ENCODE measurements at regions not wholly inside any gene's neighbourhood (a gene's known extent, or its start where the extent isn't known, plus 50 kb on each side); places are given as distances from the start of the nearest gene placed in this dataset.

DNA sequence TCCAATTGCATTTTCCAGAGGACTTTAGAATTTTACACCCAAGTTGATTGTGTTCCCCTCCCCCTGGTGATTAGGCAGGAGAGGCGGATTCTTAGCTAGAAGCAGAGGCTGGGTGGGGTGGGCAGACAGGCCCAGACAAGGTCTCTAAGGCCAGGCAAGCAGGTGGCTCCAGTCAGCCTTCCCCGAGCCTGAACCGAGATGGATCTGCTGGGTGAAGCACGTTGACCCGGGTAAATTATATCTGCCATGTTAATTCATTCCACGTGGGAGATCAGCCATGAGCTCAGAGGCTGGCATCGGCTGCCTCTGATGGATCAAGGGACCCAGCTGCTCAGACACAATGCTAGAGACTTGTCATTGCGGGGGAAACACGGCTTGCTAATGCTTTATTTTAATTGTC, 159.5 kb upstream of the MAFB start:
- Histone ChIP-seq H3K9me3 (ENCODE audit: low read length) (no peaks in the 10 kb centered on the region), H3K9ac (ENCODE audit: insufficient read depth, low read depth, low read length) (no peak overlapping the region), H3K36me3 (replicated peaks in 1 of 2; ENCODE audit: control insufficient read depth in 1 of 2, insufficient read depth in 2 of 2, low read length in 2 of 2) (no peaks in the 10 kb centered on the region), H3K27me3 (ENCODE audit: control insufficient read depth in 1 of 2, insufficient read depth in 2 of 2, low read length in 2 of 2) (no peaks in the 10 kb centered on the region; a peak in 1 of 5 replicates), H3K27ac (ENCODE audit: extremely low read length, insufficient read depth, low read length) (no peak overlapping the region), H3K4me3 (replicated peaks in 1 of 3; ENCODE audit: insufficient read depth in 1 of 3, low read depth in 2 of 3, low read length in 3 of 3) (no peak overlapping the region), H3K4me1 (ENCODE audit: insufficient read depth, low read length) (no peaks in the 10 kb centered on the region), H2AFZ (ENCODE audit: low read length) (no peak overlapping the region), H3K79me2 (ENCODE audit: insufficient read depth, low read length) (no peaks in the 10 kb centered on the region), H4K20me1 (ENCODE audit: insufficient read depth, low read length) (no peaks in the 10 kb centered on the region), H3K4me2 (ENCODE audit: low read depth, low read length) (no peak overlapping the region)
- FAIRE-seq, result no peak
- POLR2A ChIA-PET, result no interaction called here
- no peak for DNase-seq (ENCODE audit: low spot score)
- ATAC-seq, result no peak
- CTCF ChIA-PET (ENCODE audit: low intra/inter-chr PET ratio, low total read pairs), result no interaction called here
- in situ Hi-C loops (cut with HindIII; ENCODE audit: extremely low pct_ligation_motif_present, low pct_unique_long_range_greater_than_20kb) (no loop called here), intact Hi-C loops (cut with micrococcal nuclease; ENCODE audit: unreplicated experiment) (no loop called here)
- BruUV-seq (replicated peaks), result no TSS peak
- 38% methylated on average over 9 of the region's 9 CpGs for WGBS (ENCODE audit: low lambda C conversion rate)
- no peak for TF ChIP-seq ZBTB1 (CRISPR knock-in tag; IDR thresholded peaks at IDR 0.05; ENCODE audit: borderline replicate concordance)
- TF ChIP-seq, protein P1, sequence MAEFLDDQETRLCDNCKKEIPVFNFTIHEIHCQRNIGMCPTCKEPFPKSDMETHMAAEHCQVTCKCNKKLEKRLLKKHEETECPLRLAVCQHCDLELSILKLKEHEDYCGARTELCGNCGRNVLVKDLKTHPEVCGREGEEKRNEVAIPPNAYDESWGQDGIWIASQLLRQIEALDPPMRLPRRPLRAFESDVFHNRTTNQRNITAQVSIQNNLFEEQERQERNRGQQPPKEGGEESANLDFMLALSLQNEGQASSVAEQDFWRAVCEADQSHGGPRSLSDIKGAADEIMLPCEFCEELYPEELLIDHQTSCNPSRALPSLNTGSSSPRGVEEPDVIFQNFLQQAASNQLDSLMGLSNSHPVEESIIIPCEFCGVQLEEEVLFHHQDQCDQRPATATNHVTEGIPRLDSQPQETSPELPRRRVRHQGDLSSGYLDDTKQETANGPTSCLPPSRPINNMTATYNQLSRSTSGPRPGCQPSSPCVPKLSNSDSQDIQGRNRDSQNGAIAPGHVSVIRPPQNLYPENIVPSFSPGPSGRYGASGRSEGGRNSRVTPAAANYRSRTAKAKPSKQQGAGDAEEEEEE (CRISPR knock-in tag; IDR thresholded peaks at IDR 0.05; ENCODE audit: borderline replicate concordance), result no peak

DNA sequence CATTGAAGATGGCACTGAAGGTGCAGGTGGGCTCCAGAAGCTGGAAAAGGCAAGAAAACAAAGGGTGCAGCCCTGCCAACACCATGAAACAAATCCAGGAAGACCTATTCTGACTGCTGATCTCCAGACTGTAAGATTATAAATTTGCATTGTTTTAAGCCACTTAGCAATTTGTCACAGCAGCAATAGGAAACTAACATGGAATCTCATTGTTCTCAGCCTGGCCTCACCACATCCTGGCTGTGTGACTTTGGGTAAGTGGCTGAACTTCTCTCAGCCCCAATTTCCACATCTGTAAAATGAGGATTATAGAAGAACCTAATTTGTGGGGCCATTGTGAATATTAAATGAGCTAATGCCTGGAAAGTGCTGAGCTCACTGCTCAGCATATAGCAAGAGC, 160.4 kb upstream of the MAFB start:
- intact Hi-C loops (cut with micrococcal nuclease; ENCODE audit: unreplicated experiment), result no loop called here
- in situ Hi-C loops (cut with HindIII; ENCODE audit: extremely low pct_ligation_motif_present, low pct_unique_long_range_greater_than_20kb), result no loop called here
- Histone ChIP-seq H3K27me3 (ENCODE audit: control insufficient read depth in 1 of 2, insufficient read depth in 2 of 2, low read length in 2 of 2) (no peaks in the 10 kb centered on the region; a peak in 1 of 5 replicates), H3K79me2 (ENCODE audit: insufficient read depth, low read length) (no peaks in the 10 kb centered on the region), H4K20me1 (ENCODE audit: insufficient read depth, low read length) (no peaks in the 10 kb centered on the region), H3K4me3 (replicated peaks in 1 of 3; ENCODE audit: insufficient read depth in 1 of 3, low read depth in 2 of 3, low read length in 3 of 3) (no peak overlapping the region), H3K9ac (ENCODE audit: insufficient read depth, low read depth, low read length) (no peak overlapping the region), H2AFZ (ENCODE audit: low read length) (no peak overlapping the region), H3K36me3 (replicated peaks in 1 of 2; ENCODE audit: control insufficient read depth in 1 of 2, insufficient read depth in 2 of 2, low read length in 2 of 2) (no peaks in the 10 kb centered on the region), H3K27ac (ENCODE audit: extremely low read length, insufficient read depth, low read length) (no peak overlapping the region), H3K4me2 (ENCODE audit: low read depth, low read length) (no peak overlapping the region), H3K9me3 (ENCODE audit: low read length) (no peaks in the 10 kb centered on the region), H3K4me1 (ENCODE audit: insufficient read depth, low read length) (no peaks in the 10 kb centered on the region)
- no peak for ATAC-seq
- no peak for DNase-seq (ENCODE audit: low spot score)
- BruUV-seq (replicated peaks), result no TSS peak
- POLR2A ChIA-PET, result no interaction called here
- no peak for FAIRE-seq
- CTCF ChIA-PET (ENCODE audit: low intra/inter-chr PET ratio, low total read pairs), result no interaction called here
- TF ChIP-seq NCOA2 (CRISPR knock-in tag; IDR thresholded peaks at IDR 0.05) (no peak), ZNF180 (CRISPR knock-in tag; IDR thresholded peaks at IDR 0.05; ENCODE audit: borderline replicate concordance, low read depth) (no peak), SMYD3 (CRISPR knock-in tag; IDR thresholded peaks at IDR 0.05) (no peak), RFXANK (CRISPR knock-in tag; IDR thresholded peaks at IDR 0.05) (no peak), ZNF296 (CRISPR knock-in tag; conservative IDR thresholded peaks at IDR 0.05) (no peak), NR2F6 (IDR thresholded peaks at IDR 0.05) (no peak), NR2F6 (CRISPR knock-in tag; IDR thresholded peaks at IDR 0.05) (no peak), ZNF549 (CRISPR knock-in tag; IDR thresholded peaks at IDR 0.05) (no peak), KLF9 (CRISPR knock-in tag; IDR thresholded peaks at IDR 0.05; ENCODE audit: low read depth) (no peak), FOSL2 (CRISPR knock-in tag; IDR thresholded peaks at IDR 0.05) (no peak), ZNF205 (CRISPR knock-in tag; IDR thresholded peaks at IDR 0.05) (no peak), ZNF562 (CRISPR knock-in tag; IDR thresholded peaks at IDR 0.05; ENCODE audit: borderline replicate concordance) (no peak)
- TF ChIP-seq, protein P2, sequence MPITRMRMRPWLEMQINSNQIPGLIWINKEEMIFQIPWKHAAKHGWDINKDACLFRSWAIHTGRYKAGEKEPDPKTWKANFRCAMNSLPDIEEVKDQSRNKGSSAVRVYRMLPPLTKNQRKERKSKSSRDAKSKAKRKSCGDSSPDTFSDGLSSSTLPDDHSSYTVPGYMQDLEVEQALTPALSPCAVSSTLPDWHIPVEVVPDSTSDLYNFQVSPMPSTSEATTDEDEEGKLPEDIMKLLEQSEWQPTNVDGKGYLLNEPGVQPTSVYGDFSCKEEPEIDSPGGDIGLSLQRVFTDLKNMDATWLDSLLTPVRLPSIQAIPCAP (CRISPR knock-in tag; IDR thresholded peaks at IDR 0.05; ENCODE audit: low read depth), result no peak
- TF ChIP-seq, protein P3, sequence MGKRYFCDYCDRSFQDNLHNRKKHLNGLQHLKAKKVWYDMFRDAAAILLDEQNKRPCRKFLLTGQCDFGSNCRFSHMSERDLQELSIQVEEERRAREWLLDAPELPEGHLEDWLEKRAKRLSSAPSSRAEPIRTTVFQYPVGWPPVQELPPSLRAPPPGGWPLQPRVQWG (CRISPR knock-in tag; IDR thresholded peaks at IDR 0.05; ENCODE audit: borderline replicate concordance, low read depth), result no peak
- TF ChIP-seq, protein P4, sequence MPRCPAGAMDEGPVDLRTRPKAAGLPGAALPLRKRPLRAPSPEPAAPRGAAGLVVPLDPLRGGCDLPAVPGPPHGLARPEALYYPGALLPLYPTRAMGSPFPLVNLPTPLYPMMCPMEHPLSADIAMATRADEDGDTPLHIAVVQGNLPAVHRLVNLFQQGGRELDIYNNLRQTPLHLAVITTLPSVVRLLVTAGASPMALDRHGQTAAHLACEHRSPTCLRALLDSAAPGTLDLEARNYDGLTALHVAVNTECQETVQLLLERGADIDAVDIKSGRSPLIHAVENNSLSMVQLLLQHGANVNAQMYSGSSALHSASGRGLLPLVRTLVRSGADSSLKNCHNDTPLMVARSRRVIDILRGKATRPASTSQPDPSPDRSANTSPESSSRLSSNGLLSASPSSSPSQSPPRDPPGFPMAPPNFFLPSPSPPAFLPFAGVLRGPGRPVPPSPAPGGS (CRISPR knock-in tag; IDR thresholded peaks at IDR 0.05), result no peak
- TF ChIP-seq, protein P5, sequence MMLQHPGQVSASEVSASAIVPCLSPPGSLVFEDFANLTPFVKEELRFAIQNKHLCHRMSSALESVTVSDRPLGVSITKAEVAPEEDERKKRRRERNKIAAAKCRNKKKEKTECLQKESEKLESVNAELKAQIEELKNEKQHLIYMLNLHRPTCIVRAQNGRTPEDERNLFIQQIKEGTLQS (CRISPR knock-in tag; IDR thresholded peaks at IDR 0.05), result no peak
